B cell (primary cell): ENCODE measurements at regions not wholly inside any gene's neighbourhood (a gene's known extent, or its start where the extent isn't known, plus 50 kb on each side); places are given as distances from the start of the nearest gene placed in this dataset.
A peak's percentile ranks its signal among the peaks of the same experiment; 100 is the strongest.

Experiments
- ATAC-seq: fragments of 200-7000 bp; cut with Tn5 transposase; one replicate; pipeline ENCODE4 v1.10.0; 2021; ENCODE audit warnings: low read depth, mild to moderate bottlenecking, moderate number of reproducible peaks, moderate library complexity
- CTCF ChIA-PET: fragments of 350-600 bp; sonication (Branson Sonifier 250); formaldehyde crosslinking; loops from one replicate; lab custom pipeline; 2021; ENCODE audit warnings: antibody characterized with exemption, inconsistent platforms; lab: Charles Lee
- POLR2A ChIA-PET: fragments of 350-600 bp; sonication (Branson Sonifier 250); formaldehyde crosslinking; loops from one replicate; lab custom pipeline; 2021; ENCODE audit warnings: antibody characterized with exemption; lab: Charles Lee
- DNase-seq: peaks from one replicate; pipeline ENCODE4 v3.0.0; 2013
- H2AFZ ChIP-seq: 2 replicates; pipeline ENCODE4 v1.6.1; 2012; ENCODE audit warnings: mild to moderate bottlenecking, low read depth, low read length; ENCODE audit not compliant: insufficient read depth, poor library complexity, severe bottlenecking
- H3K27ac ChIP-seq, 2 donors: 1 replicate in 1 of 2; 2 replicates in 1 of 2; pipeline ENCODE4 v1.5.1; 2012 to 2013; ENCODE audit warnings: low read length in 2 of 2, mild to moderate bottlenecking in 2 of 2, moderate library complexity in 1 of 2
- H3K27me3 ChIP-seq, 4 experiments: fragments of 200-600 bp in 1 of 4; sonication (generic) in 1 of 4; replicated peaks in 1 of 4; 1 replicate in 2 of 4; 2 replicates in 2 of 4; pipeline versions ENCODE4 v1.6.1 to v1.7.0; 2013 to 2016; ENCODE audit warnings: low read length in 3 of 4, mild to moderate bottlenecking in 2 of 4, mixed read lengths in 1 of 4, moderate library complexity in 1 of 4; ENCODE audit not compliant: insufficient read depth in 4 of 4, control insufficient read depth in 3 of 4; ENCODE audit errors: control extremely low read depth in 1 of 4
- H3K36me3 ChIP-seq, 2 experiments: replicated peaks in 1 of 2; 1 replicate in 1 of 2; 2 replicates in 1 of 2; pipeline versions ENCODE4 v1.6.1 to v1.7.1; 2013; ENCODE audit warnings: low read length in 1 of 2; ENCODE audit not compliant: insufficient read depth in 2 of 2, control insufficient read depth in 1 of 2; ENCODE audit errors: control extremely low read depth in 1 of 2, extremely low read depth in 1 of 2
- H3K4me1 ChIP-seq, 2 donors: fragments of 200-600 bp in 1 of 2; sonication (generic) in 1 of 2; 1 replicate in 1 of 2; 2 replicates in 1 of 2; pipeline versions ENCODE4 v1.5.1 to v1.6.1; 2013 to 2017; ENCODE audit warnings: low read length in 2 of 2; ENCODE audit not compliant: control insufficient read depth in 2 of 2, insufficient read depth in 2 of 2
- H3K4me2 ChIP-seq: replicated peaks from 2 replicates; pipeline ENCODE3; 2012; ENCODE audit warnings: mild to moderate bottlenecking, low read depth, low read length; ENCODE audit not compliant: poor library complexity, severe bottlenecking
- H3K4me3 ChIP-seq, 5 experiments: fragments of 200-600 bp in 1 of 5; sonication (generic) in 1 of 5; 1 replicate in 3 of 5; 2 replicates in 2 of 5; pipeline versions ENCODE4 v1.5.1 to v1.7.0; 2011 to 2016; ENCODE audit warnings: low read length in 4 of 5, mild to moderate bottlenecking in 4 of 5, low read depth in 2 of 5, control low read depth in 1 of 5, moderate library complexity in 1 of 5; ENCODE audit not compliant: insufficient read depth in 1 of 5; ENCODE audit errors: control extremely low read depth in 1 of 5, extremely low read depth in 1 of 5
- H3K79me2 ChIP-seq: fragments of 200-600 bp; sonication (generic); one replicate; pipeline ENCODE4 v1.6.0; 2016; ENCODE audit warnings: low read length; ENCODE audit not compliant: control insufficient read depth, insufficient read depth
- H3K9ac ChIP-seq: fragments of 200-600 bp; sonication (generic); 2 replicates; pipeline ENCODE4 v1.6.1; 2017; ENCODE audit warnings: mild to moderate bottlenecking, low read length, moderate library complexity
- H3K9me3 ChIP-seq, 3 donors: one replicate each; pipeline versions ENCODE4 v1.6.1 to v1.7.1; 2013; ENCODE audit warnings: low read length in 2 of 3; ENCODE audit not compliant: control insufficient read depth in 2 of 3, insufficient read depth in 1 of 3; ENCODE audit errors: control extremely low read depth in 1 of 3
- H4K20me1 ChIP-seq: 2 replicates; pipeline ENCODE4 v1.6.0; 2012; ENCODE audit warnings: mild to moderate bottlenecking, low read length; ENCODE audit not compliant: insufficient read depth, control insufficient read depth, poor library complexity, severe bottlenecking
- H3K27ac Mint-ChIP-seq: one replicate; pipeline ENCODE4 v1.8.0; 2021; ENCODE audit warnings: mixed read lengths
- H3K27me3 Mint-ChIP-seq: one replicate; pipeline ENCODE4 v1.8.0; 2021; ENCODE audit warnings: mixed read lengths
- H3K4me1 Mint-ChIP-seq: one replicate; pipeline ENCODE4 v1.8.0; 2021; ENCODE audit warnings: mixed read lengths
- H3K4me3 Mint-ChIP-seq: one replicate; pipeline ENCODE4 v1.8.0; 2021; ENCODE audit warnings: mixed read lengths
- H3K9me3 Mint-ChIP-seq: one replicate; pipeline ENCODE4 v1.8.0; 2022; ENCODE audit warnings: mixed read lengths; ENCODE audit not compliant: insufficient read depth
- EZH2 ChIP-seq: IDR thresholded peaks from 2 replicates; pipeline ENCODE4 v1.6.1; 2012; ENCODE audit warnings: borderline replicate concordance, low read depth, mild to moderate bottlenecking, moderate library complexity, low read length; ENCODE audit not compliant: insufficient read depth, poor library complexity, severe bottlenecking
- WGBS: methylation state at CpG from one replicate; pipeline ENCODE4 v1.1.5; 2013; ENCODE audit warnings: missing lambda C conversion rate; ENCODE audit not compliant: insufficient coverage; 5-methylcytosine and 5-hydroxymethylcytosine counted together
- intact Hi-C: fragments of 100-400 bp; cut with micrococcal nuclease; formaldehyde crosslinking; loops from one replicate; pipeline ENCODE4 v1.10.0; 2022
- TF ChIP-seq, protein P1 (sequence below): fragments of 200-600 bp; IDR thresholded peaks from one replicate; pipeline ENCODE4 v1.8.0; 2022; ENCODE audit warnings: antibody characterized with exemption, mild to moderate bottlenecking

DNA sequence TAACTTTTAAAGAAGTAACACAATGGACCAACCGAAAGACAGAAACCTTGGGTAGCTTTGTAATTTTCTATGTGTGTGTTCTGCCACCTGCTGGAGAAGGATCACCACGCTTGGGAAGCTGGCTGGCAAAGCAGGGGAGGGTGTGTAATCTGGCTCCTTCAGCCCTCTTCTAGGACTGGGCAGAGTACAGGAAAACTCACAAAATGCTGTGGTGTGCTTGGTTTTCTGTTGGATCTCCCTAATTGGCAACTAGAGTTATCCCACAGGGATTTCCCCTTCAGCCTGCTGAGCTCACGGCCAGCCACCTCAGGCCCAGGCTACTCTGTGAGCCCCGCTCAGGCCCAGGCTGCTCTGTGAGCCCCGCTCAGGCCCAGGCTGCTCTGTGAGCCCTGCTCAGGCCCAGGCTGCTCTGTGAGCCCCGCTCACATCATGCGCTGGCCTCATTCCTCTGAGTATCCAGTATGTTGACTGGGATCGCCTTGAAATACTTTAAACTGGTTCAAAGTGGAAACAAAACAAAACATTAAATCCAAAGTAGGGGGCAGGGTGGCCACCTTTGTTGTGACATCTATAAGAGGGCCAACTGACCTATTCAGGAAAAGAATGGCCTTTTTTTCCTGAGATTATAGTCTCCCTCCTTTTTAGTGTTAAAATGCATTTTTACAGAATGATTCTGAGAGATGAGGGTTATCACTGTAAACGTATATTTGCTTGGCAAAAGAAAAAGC lies 52.0 kb upstream of the RNU6-8 start:
- Histone ChIP-seq H3K4me3 (no peak overlapping the region), H3K4me2 (no peak overlapping the region), H3K27me3 (no peaks in the 10 kb centered on the region), H3K4me1 (peaks cover 0 to 5% of the 10 kb centered on the region in 2 donors), H3K27ac (no peak overlapping the region), H3K36me3 (no peaks in the 10 kb centered on the region), H4K20me1 (no peaks in the 10 kb centered on the region), H3K79me2 (no peaks in the 10 kb centered on the region), H2AFZ (no peak overlapping the region), H3K9ac (no peak overlapping the region), H3K9me3 (no peaks in the 10 kb centered on the region)
- ChIA-PET POLR2A (interaction anchor here (1.0 kb wide), 1 partner anchor 178 kb away, joined by 12 read pairs; the partner anchor contains the start of gene ARHGAP5), CTCF (interaction anchor here (0.6 to 8.7 kb wide), 37 partner anchors 9 to 1646 kb away, joined by 3 to 303 read pairs (median 3); partner anchors contain the start of genes ARHGAP5, DTD2 and RNU6-8)
- Mint-ChIP-seq H3K9me3 (no peaks in the 10 kb centered on the region), H3K4me3 (no peak overlapping the region), H3K27ac (no peak overlapping the region), H3K4me1 (no peaks in the 10 kb centered on the region), H3K27me3 (no peaks in the 10 kb centered on the region)
- ATAC-seq (peak; percentile 69), DNase-seq (peak; percentile 73)
- TF ChIP-seq, protein P1, sequence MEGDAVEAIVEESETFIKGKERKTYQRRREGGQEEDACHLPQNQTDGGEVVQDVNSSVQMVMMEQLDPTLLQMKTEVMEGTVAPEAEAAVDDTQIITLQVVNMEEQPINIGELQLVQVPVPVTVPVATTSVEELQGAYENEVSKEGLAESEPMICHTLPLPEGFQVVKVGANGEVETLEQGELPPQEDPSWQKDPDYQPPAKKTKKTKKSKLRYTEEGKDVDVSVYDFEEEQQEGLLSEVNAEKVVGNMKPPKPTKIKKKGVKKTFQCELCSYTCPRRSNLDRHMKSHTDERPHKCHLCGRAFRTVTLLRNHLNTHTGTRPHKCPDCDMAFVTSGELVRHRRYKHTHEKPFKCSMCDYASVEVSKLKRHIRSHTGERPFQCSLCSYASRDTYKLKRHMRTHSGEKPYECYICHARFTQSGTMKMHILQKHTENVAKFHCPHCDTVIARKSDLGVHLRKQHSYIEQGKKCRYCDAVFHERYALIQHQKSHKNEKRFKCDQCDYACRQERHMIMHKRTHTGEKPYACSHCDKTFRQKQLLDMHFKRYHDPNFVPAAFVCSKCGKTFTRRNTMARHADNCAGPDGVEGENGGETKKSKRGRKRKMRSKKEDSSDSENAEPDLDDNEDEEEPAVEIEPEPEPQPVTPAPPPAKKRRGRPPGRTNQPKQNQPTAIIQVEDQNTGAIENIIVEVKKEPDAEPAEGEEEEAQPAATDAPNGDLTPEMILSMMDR = peak; percentile 78
- TF ChIP-seq EZH2 = no peak
- 96% methylated on average over 6 of the region's 9 CpGs for WGBS
- intact Hi-C loops = no loop called here

DNA sequence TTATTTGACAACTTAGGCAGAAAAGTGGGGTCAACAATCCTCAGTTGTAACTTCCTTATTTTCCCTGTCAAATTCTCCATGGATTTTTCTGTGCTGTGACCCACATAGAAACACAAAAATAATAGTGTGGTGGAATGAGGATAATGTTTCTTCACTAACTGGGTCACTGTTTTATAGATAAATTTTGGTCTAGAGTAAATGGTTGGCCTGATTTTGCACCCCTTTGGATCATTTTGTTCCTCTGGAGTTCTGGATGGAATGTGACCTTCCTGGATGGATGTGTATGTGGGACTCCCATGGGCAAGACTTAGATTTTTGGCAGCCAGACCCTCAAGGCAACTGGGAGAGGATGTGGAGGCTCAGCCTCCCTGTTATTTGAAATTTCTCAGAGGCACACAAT lies 52.7 kb upstream of the RNU6-8 start:
- Histone ChIP-seq H3K79me2 (no peaks in the 10 kb centered on the region), H4K20me1 (no peaks in the 10 kb centered on the region), H2AFZ (no peak overlapping the region), H3K36me3 (no peaks in the 10 kb centered on the region), H3K27ac (no peak overlapping the region), H3K9me3 (no peaks in the 10 kb centered on the region), H3K4me1 (peaks cover 0 to 5% of the 10 kb centered on the region in 2 donors), H3K27me3 (no peaks in the 10 kb centered on the region), H3K4me2 (no peak overlapping the region), H3K4me3 (no peak overlapping the region), H3K9ac (no peak overlapping the region)
- POLR2A ChIA-PET = no interaction called here
- CTCF ChIA-PET = interaction anchor here (0.9 to 1.5 kb wide), 3 partner anchors 182 to 746 kb away, joined by 3 to 6 read pairs (median 6); no protein-coding TSS in a partner anchor
- no peak for DNase-seq
- Mint-ChIP-seq H3K27ac (no peak overlapping the region), H3K27me3 (no peaks in the 10 kb centered on the region), H3K4me3 (no peak overlapping the region), H3K4me1 (no peaks in the 10 kb centered on the region), H3K9me3 (no peaks in the 10 kb centered on the region)
- intact Hi-C loops = no loop called here
- TF ChIP-seq EZH2 = no peak
- TF ChIP-seq, protein P1 = no peak
- no peak for ATAC-seq
